A673 (cell line): ENCODE measurements at regions not wholly inside any gene's neighbourhood (a gene's known extent, or its start where the extent isn't known, plus 50 kb on each side); places are given as distances from the start of the nearest gene placed in this dataset.

Experiments
- BruUV-seq: library from RNA; stranded (reverse); fragments of 400-500 nt; replicated peaks from 2 replicates; lab custom pipeline; 2021; lab: Mats Ljungman, UMichigan
- CTCF ChIA-PET: fragments of 300-600 bp; sonication (Branson Sonifier 250); formaldehyde crosslinking; loops from one replicate; lab custom pipeline; 2022; ENCODE audit warnings: antibody characterized with exemption; lab: Charles Lee
- POLR2A ChIA-PET: fragments of 300-600 bp; sonication (Branson Sonifier 250); formaldehyde crosslinking; loops from one replicate; lab custom pipeline; 2022; ENCODE audit warnings: antibody characterized with exemption; ENCODE audit not compliant: low non-redundant PET; lab: Charles Lee
- DNase-seq: peaks from one replicate; pipeline ENCODE4 v3.0.0-alpha.2; 2015; ENCODE audit warnings: low spot score
- H3K27ac ChIP-seq: fragments of 200-600 bp; sonication (generic); 2 replicates; pipeline ENCODE4 v1.5.1; 2016; ENCODE audit warnings: mixed run types, low read depth, mild to moderate bottlenecking, mixed read lengths, antibody characterized with exemption, low read length; ENCODE audit not compliant: poor library complexity, severe bottlenecking
- H3K27me3 ChIP-seq: fragments of 200-600 bp; sonication (generic); replicated peaks from 2 replicates; pipeline ENCODE4 v1.6.1; 2017; ENCODE audit warnings: mixed run types, low read depth, mild to moderate bottlenecking, mixed read lengths, antibody characterized with exemption, low read length; ENCODE audit not compliant: insufficient read depth, poor library complexity
- H3K36me3 ChIP-seq: fragments of 200-600 bp; sonication (generic); 2 replicates; pipeline ENCODE4 v1.6.1; 2016; ENCODE audit warnings: mixed run types, mild to moderate bottlenecking, mixed read lengths, antibody characterized with exemption, low read length; ENCODE audit not compliant: insufficient read depth, poor library complexity, severe bottlenecking
- H3K4me1 ChIP-seq: fragments of 200-600 bp; sonication (generic); 2 replicates; pipeline ENCODE4 v1.6.1; 2017; ENCODE audit warnings: mixed run types, mild to moderate bottlenecking, mixed read lengths, antibody characterized with exemption, low read length; ENCODE audit not compliant: insufficient read depth, poor library complexity, severe bottlenecking
- H3K4me3 ChIP-seq: fragments of 200-600 bp; sonication (generic); 2 replicates; pipeline ENCODE4 v1.5.1; 2016; ENCODE audit warnings: low read depth, mixed run types, mild to moderate bottlenecking, mixed read lengths, low read length; ENCODE audit not compliant: poor library complexity, severe bottlenecking
- H3K9me3 ChIP-seq: fragments of 200-600 bp; sonication (generic); 2 replicates; pipeline ENCODE4 v1.6.1; 2016; ENCODE audit warnings: mixed run types, low read depth, mild to moderate bottlenecking, mixed read lengths, antibody characterized with exemption, low read length; ENCODE audit not compliant: poor library complexity, severe bottlenecking
- EZH2 ChIP-seq: fragments of 200-600 bp; sonication (generic); IDR thresholded peaks from 2 replicates; pipeline ENCODE4 v1.6.1; 2017; ENCODE audit warnings: borderline replicate concordance, low read depth, mild to moderate bottlenecking, mixed read lengths, antibody characterized with exemption, low read length; ENCODE audit not compliant: poor library complexity, severe bottlenecking
- intact Hi-C: fragments of 100-400 bp; cut with micrococcal nuclease; formaldehyde crosslinking; loops from one replicate; pipeline ENCODE4 v1.10.0; 2022; ENCODE audit not compliant: unreplicated experiment
- TF ChIP-seq, protein P1 (sequence below): fragments of 300-800, 200-600 bp; sonication (generic); conservative IDR thresholded peaks from 2 replicates; pipeline ENCODE4 v1.5.1; 2017; ENCODE audit warnings: low read depth, mild to moderate bottlenecking, antibody characterized with exemption, low read length, moderate library complexity, mixed read lengths

DNA sequence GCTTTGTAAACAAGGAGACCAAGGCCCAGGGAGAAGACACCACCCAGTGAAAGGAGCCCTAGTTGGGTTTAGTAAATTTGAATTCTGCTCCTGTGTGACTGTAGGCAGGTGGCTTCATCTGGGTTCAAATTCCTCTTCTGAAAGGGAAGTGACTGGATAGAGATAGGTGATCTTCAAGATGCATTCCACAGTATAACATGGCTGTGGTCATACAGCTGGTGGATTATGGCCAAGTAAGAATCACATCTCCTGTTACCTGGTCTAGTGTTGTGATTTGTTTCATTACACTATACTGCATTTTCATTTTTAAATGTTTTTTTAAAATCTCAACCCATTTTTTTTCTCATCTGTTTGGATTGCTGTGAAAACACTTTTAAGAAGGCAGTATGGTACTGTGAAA, 58.0 kb upstream of the PICALM start:
- DNase-seq = no peak
- H3K4me1 ChIP-seq = no peaks in the 10 kb centered on the region
- TF ChIP-seq, protein P1, sequence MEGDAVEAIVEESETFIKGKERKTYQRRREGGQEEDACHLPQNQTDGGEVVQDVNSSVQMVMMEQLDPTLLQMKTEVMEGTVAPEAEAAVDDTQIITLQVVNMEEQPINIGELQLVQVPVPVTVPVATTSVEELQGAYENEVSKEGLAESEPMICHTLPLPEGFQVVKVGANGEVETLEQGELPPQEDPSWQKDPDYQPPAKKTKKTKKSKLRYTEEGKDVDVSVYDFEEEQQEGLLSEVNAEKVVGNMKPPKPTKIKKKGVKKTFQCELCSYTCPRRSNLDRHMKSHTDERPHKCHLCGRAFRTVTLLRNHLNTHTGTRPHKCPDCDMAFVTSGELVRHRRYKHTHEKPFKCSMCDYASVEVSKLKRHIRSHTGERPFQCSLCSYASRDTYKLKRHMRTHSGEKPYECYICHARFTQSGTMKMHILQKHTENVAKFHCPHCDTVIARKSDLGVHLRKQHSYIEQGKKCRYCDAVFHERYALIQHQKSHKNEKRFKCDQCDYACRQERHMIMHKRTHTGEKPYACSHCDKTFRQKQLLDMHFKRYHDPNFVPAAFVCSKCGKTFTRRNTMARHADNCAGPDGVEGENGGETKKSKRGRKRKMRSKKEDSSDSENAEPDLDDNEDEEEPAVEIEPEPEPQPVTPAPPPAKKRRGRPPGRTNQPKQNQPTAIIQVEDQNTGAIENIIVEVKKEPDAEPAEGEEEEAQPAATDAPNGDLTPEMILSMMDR = no peak
- TF ChIP-seq EZH2 = no peak
- no peaks in the 10 kb centered on the region for H3K9me3 ChIP-seq
- H3K27me3 ChIP-seq = no peaks in the 10 kb centered on the region
- H3K36me3 ChIP-seq = no peaks in the 10 kb centered on the region
- intact Hi-C loops = no loop called here
- no peak overlapping the region for H3K27ac ChIP-seq
- no TSS peak for BruUV-seq
- POLR2A ChIA-PET = no interaction called here
- H3K4me3 ChIP-seq = no peak overlapping the region
- CTCF ChIA-PET = no interaction called here

DNA sequence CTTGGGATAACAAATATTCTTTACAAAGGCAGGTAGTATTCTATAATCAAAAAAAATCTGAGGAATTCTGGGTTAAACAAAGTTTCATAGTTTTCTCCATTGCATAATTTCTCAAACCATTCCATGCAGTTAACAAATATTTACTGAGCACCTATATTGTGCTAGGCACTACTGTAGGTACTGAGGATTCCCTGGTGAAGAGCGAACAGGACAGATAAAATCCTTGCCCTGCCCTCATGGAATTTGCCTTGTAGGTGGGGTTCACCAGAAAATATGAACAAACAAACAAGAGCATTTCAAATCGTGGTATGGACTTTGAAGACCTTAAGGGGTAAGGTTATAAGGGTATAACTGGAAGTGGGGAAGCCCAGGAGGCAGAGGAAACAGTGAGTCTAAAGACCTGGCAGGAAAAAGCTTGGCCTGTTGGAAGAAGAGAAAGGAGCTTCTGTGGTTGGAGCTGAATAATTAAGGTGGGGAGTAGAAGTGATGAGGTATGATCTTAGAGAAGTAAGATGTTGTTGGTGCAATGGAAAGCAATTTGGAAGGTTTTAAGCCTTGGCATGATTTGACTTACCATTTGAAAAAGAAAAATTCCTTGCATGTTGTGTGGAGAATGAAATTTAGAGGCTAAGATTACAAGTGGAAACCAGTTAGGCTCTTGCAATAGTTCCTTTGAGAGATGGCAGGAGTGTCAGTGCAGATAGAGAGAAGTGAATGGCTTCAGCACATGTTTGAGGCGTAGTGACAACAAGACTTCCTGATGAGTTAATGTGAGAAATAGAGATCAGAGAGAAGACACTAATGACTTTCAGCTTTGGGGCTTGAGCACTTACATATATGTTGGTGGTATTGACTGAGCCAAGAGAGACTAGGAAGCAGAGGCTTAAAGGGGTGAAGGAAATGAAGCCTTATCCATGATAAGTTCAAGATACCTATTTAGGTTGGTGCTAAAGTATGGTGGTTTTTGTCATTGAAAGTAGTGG, 55.7 kb upstream of the PICALM start:
- Histone ChIP-seq H3K27ac (no peak overlapping the region), H3K4me1 (no peaks in the 10 kb centered on the region), H3K4me3 (no peak overlapping the region), H3K36me3 (no peaks in the 10 kb centered on the region), H3K27me3 (no peaks in the 10 kb centered on the region), H3K9me3 (no peaks in the 10 kb centered on the region)
- ChIA-PET POLR2A (no interaction called here), CTCF (no interaction called here)
- DNase-seq = no peak
- BruUV-seq = no TSS peak
- intact Hi-C loops = no loop called here
- TF ChIP-seq, protein P1 = no peak
- TF ChIP-seq EZH2 = no peak

DNA sequence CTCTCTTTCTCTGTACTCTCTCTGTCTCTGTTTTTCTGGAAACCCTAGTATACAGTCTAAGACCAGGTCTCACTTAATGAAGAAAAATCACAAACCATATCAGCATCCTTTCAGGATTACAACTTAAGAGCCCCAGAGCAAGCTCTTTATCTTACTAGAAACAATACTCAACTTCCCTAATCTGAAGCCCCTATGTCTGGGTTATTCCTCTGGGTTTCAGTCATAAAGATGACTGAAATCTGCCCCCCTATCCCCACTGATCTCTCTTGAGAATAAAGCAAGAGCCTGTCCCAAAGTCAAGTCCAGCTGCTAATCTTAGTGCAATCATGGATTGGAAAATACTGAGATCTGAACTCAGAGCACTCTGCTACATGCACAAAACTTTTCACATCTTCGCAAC, 53.9 kb upstream of the PICALM start:
- Histone ChIP-seq H3K27ac (no peak overlapping the region), H3K36me3 (no peaks in the 10 kb centered on the region), H3K4me3 (no peak overlapping the region), H3K27me3 (no peaks in the 10 kb centered on the region), H3K9me3 (no peaks in the 10 kb centered on the region), H3K4me1 (no peaks in the 10 kb centered on the region)
- intact Hi-C loops = no loop called here
- no TSS peak for BruUV-seq
- no peak for DNase-seq
- CTCF ChIA-PET = no interaction called here
- no peak for TF ChIP-seq EZH2
- TF ChIP-seq, protein P1 = no peak
- POLR2A ChIA-PET = no interaction called here
